ENCODE measurements at regions not wholly inside any gene's neighbourhood (a gene's known extent, or its start where the extent isn't known, plus 50 kb on each side); places are given as distances from the start of the nearest gene placed in this dataset.

- no peak for DNase-seq (ENCODE audit: low read depth in 2 of 2)
Measured at GRCh38 chr17:77488531-77489238, 347.9 kb downstream of the SEC14L1 start.

GRCh38 chr17:77489239-77489892 lies 348.6 kb downstream of the SEC14L1 start:
- no peak for DNase-seq (ENCODE audit: low read depth in 2 of 2)

DNA sequence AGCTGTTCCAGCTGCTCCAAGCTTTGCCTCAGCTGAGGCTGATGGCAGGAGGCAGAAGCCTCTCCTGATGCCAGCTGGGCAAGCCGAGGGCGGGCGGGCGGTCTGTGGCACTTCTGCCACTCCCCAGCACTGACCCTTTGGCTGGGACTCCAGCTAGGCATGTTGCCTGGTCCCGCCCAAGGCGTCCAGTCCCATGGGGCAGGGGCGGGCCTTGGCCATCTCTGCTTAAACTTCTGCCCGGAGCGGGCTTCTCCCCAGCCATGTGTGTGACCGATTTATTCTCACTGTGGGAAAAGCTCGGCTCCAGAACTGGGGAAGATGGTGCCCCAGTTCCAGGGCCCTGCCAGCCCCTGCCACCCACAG lies 349.1 kb downstream of the SEC14L1 start:
- no peak for DNase-seq (ENCODE audit: low read depth in 2 of 2)

DNA sequence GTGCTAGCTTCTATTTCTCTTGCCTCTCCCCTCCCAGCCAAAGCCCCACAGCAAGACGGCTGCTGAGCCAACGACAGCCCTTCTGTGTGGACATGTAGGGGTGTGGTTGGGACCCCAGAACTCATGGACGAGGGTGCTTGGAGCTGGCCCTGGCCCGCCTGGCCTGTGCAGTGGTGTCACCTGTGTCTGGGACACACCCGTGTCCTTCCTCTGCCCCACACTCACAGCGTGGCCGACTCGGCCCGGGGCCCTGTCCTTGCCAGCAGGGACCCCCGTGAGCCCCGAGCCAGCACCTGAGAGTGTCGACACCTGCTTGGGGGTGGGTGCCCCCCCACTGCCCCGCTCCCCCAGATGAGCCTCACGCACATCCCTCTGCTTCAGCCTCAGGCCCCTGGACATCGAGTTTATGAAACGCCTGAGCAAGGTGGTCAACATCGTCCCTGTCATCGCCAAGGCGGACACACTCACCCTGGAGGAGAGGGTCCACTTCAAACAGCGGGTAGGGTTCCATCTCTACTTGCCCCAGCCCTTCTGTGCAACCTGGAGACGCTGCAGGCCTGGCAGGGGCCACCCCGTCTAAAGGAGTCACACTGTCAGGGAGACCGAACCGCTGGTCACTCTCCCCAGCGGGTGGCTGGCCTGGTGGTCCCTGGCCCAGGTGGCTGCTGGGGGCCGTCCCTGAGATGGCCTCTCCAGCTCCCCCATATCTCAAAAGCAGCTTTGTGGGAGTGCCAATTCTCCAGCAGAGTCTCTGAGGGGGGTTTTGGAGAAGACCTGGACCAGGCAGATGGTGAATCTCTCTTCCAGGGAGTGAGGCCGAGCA lies 349.8 kb downstream of the SEC14L1 start:
- no peak for DNase-seq (ENCODE audit: low read depth in 2 of 2)

GRCh38 chr17:77491921-77492445 lies 351.2 kb downstream of the SEC14L1 start:
- DNase-seq (ENCODE audit: low read depth in 2 of 2): no peak

- no peak for DNase-seq (ENCODE audit: low read depth in 2 of 2)
Measured at GRCh38 chr17:77492446-77493237, 351.9 kb downstream of the SEC14L1 start.

DNA sequence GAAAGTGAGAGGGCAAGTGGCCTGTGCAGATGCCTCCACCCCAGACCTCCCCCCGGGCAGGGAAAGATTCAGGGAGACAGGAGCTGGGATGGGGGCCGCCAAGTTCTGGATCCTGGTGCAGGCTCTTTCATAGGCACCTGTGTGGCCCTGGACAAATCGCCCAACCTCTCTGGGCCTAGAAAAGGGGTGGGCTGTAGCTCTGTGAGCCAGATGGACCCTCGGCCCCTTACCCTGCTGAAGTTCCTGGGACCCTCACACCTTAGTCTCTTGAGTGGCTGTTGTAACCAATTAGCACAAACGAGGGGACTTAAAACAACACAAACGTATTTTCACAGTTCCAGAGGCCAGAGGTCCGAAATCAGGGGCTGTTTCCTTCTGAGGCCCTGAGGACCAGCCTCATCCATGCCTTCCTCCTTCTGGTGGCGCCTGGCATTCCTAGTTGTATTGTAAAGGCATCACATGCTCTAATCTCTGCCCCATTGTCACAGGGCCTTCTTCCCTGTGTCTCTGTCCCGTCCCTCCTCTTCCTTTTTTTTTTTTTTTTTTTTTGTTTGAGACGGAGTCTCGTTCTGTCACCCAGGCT lies 352.6 kb downstream of the SEC14L1 start:
- DNase-seq (ENCODE audit: low read depth in 2 of 2): no peak

DNA sequence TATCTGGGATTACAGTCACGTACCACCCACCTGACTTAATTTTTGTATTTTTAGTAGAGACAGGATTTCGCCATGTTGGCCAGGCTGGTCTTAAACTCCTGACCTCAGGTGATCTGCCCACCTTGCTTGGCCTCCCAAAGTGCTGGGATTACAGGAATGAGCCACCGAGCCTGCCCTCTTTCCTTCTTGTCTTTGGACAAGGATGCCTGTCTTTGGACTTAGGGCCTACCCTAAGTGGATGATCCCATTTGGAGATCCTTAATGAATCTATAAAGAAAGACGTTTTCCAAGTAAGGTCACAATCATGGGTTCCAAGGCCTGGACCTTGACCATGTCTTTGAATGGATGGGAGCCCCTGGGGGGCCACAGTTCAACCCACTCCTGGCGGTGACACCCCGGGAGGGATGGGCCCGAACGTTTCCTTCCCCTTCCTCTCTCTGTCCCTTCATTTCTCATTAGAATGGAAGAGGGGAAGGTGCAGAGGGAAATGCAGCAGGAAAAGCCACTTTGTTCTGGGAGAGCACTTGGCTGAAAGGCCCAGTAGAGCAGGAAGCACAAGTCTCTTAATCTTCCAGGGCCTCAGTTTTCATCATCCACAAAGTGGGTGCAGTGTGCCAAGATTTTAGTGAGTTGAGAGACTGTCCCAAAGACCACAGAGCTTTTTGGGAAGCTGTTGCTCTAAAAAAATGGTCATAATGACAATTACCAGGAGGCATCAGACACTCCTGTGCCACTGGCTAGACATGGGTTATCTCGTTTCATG lies 353.3 kb downstream of the SEC14L1 start:
- DNase-seq (ENCODE audit: low read depth in 2 of 2): no peak

GRCh38 chr17:77494664-77495435 lies 354.1 kb downstream of the SEC14L1 start:
- peak; percentile 45 to 65 for DNase-seq (ENCODE audit: low read depth in 2 of 2)

DNA sequence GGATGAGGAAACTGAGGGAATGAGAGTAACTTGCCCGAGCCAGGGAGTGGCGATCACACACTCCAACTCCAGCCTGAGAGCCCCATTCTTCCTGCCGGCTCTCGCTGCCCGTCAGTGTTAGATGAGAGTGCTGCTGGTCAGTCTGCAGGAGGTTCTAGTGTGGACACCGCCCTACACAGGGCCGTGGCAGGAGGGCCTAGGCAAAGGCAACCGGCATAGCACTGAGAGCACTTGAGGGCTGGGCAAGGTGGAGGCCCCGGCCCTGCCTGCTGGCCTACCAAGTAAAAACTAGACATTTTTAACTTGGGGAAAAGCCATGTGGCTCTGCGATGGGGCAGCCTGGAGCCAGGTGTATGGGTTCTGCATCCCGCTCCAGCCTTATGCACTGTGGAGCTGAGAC lies 354.8 kb downstream of the SEC14L1 start:
- DNase-seq (ENCODE audit: low read depth in 2 of 2): no peak

- no peak for DNase-seq (ENCODE audit: low read depth in 2 of 2)
Measured at GRCh38 chr17:77496401-77496801, 355.6 kb downstream of the SEC14L1 start.

DNA sequence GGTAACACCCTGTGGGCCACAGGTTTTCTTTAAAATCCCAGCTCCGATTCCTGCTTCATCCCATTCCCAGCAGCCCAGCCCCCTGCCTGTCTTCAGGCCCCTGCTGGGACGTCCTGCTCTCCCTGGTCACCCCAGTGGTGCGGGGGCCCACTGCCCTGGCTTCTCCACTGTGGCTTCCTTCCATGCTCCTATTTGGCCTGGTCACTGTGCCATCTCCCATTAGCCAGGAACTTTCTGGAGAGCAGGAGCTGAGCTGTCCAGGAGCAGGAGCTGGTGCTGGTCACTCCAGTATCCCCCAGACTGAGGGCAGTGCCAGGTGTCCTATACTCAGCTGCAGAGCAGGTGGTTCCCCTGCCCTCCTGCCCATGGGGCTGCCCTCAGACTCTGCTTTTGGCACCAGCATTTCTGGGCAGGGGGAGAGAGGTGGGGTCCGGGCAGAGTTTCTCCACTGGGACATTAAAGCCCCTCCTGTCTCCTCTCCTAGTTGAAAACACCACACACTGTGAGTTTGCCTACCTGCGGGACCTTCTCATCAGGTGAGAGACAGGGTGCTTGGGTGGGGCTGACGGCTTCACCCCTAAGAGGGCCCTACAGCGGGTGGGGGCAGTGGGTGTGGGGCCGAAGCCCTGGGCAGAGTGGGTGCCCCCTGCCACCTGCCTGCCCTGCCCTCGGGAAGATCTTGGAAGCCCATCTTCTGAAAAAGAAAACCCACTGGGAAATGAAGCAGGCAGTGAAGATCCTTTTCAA lies 356.2 kb downstream of the SEC14L1 start:
- DNase-seq (ENCODE audit: low read depth in 2 of 2): no peak

DNA sequence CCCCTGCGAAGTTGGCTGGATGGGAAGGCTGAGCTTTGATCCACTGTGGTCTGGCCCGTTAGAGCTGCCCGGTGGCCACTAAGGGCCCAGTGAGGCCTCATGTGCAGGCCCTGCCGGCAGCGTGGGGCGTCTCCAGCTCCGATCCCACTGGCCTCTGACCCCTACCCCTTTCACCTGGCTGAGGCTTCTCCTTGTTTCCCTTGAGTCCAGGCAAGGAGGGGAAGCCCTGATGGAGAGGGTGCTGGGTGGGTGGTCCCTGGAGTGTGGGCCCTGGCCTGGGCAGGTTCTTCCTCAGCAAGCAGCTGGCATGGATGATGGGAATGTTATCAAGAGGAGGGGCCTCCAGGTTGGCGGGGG lies 356.8 kb downstream of the SEC14L1 start:
- DNase-seq (ENCODE audit: low read depth in 2 of 2): no peak

GRCh38 chr17:77498091-77498741 lies 357.4 kb downstream of the SEC14L1 start:
- DNase-seq (ENCODE audit: low read depth in 2 of 2): no peak

DNA sequence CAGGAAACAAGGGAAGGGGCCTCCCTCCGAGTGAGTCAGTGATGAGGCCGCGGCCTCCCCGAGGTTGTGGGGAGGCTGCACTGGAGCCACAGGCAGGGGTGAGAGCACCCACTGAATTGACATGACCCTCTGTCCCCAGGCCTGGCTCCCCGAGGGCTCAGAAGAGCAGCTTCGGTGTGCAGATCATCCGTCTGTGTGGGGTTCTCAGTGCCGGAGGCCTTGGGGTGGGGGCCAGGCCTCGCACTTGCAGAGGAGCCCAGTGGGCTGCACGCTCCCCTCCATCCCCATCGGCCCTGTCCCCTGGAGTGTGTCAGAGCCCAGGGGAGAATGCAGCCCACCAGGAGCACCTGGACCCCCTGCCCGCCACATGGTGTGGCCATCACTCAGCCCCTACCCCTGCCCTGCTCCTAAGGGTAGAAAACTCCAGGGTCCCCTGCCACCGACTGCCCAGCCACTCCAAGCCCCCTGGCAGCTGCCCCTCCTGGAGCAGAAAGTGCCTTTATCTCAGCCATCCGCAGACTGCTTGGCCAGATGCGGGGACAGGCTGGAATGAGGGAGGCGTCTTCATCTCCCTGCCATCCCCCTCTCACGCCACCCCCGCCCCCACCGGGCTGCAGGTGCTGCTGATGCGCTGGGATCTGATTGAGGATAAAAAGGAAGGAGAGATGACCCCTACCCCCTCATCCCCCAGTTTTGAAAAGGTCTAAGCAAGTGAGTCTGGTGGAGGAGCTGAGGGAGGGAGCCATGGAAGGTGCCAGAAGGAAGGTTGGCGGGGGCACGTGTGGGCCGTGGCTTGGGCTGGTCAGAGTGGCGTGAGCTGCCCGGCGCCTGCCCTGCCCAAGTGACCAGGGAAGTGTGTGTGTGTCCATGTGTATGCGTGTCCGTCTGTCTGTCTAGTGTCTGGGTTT lies 358.3 kb downstream of the SEC14L1 start:
- no peak for DNase-seq (ENCODE audit: low read depth in 2 of 2)

DNA sequence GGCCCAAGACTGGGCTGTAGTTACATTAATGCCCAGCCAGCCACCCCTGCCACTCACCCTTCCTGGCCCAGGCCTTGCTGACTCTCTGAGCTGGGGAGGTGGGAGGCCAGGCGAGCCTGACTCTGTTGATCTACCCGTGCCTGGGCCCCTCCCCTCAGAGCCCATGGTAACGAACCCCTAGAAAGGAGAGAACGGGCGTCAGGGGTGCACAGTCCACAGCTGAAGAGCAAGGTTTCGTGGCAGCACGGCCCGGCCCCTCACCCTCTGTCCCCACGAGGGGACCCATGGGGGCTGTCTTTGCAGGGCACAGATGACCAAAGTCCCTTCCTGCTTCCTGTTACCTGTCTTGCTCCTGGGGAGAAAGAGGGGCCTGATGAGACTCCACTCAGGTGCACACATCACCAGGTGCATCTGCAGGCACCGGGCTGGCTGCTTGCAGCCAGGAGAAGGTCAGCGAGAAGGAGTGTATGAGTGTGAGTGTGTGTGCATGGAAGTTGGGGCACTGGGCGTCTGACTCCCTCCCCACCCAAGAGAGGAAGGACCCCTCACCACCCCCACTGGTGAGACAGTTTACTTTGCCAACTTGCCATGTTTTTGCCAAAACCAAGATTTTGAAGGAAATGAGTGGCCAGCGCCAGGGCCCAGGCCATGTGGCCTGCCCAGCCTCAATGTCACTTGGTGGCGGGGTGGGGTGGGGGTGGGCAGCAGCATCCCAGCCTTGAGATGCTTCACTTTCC lies 359.1 kb downstream of the SEC14L1 start:
- DNase-seq (ENCODE audit: low read depth in 2 of 2): no peak

DNA sequence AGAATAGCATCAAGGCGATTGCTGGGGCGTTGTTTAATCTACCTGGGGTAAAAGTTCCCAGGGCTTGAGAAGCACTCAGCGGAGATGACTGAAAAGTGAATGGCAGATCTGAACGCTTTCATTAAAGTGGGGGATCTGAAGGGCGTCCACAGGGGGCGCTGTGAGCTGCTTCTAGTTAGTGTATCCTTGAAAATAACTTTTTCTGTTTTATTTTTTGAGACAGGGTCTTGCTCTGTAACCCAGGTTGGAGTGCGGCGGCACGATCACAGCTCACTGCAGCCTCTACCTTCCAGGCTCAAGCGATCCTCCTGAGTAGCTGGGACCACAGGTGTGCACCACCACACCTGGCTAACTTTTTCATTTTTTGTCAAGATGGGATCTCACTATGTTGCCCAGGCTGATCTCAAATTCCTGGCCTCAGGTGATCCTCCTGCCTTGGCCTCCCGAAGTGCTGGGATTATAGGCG lies 360.4 kb downstream of the SEC14L1 start:
- DNase-seq (ENCODE audit: low read depth in 2 of 2): peak in 1 of 2 donors; percentile 30
